MM.1S (cell line): ENCODE measurements at regions not wholly inside any gene's neighbourhood (a gene's known extent, or its start where the extent isn't known, plus 50 kb on each side); places are given as distances from the start of the nearest gene placed in this dataset.

Experiments used
- EZH2 ChIP-seq: fragments of 300-600 bp; sonication (generic); optimal IDR thresholded peaks from 2 replicates; pipeline ENCODE3; 2017; ENCODE audit warnings: low read depth, mild to moderate bottlenecking, antibody characterized with exemption, low read length, mixed read lengths
- EZH2phosphoT487 ChIP-seq: fragments of 300-600 bp; sonication (generic); IDR thresholded peaks from 2 replicates; pipeline ENCODE4 v1.6.1; 2018; ENCODE audit warnings: antibody characterized with exemption, low read length
- TF ChIP-seq, protein P1 (sequence below): fragments of 300-600 bp; sonication (generic); IDR thresholded peaks from 2 replicates; pipeline ENCODE4 v1.5.1; 2016; ENCODE audit warnings: antibody characterized with exemption, low read length, mixed read lengths

DNA sequence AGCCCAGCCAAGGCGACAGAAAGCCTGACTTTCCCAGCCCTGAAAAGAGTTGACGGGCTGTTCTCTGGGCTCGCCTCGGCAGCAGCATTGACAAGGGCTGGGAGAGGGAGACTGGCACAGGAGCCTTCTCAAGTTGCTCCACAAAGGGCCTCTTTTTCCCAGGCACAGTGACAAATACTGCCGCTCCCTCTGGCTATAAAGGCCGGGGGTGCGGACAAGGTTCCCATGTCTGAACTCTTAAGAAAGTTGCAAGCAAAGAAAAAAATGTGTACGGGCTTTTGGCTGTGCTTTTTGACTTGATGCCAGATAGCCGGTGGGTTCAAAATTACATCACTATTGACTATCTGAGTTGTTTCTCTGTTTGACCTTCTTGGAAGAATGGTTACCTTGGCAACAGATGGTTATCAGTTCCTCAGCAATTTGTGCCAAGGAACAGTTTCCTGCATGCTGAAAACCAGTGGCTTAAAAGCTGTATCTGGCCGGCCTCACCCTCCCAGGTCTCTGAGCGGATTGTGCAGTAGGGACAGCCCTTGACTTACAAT, 115.9 kb upstream of the EEPD1 start:
- TF ChIP-seq, protein P1, sequence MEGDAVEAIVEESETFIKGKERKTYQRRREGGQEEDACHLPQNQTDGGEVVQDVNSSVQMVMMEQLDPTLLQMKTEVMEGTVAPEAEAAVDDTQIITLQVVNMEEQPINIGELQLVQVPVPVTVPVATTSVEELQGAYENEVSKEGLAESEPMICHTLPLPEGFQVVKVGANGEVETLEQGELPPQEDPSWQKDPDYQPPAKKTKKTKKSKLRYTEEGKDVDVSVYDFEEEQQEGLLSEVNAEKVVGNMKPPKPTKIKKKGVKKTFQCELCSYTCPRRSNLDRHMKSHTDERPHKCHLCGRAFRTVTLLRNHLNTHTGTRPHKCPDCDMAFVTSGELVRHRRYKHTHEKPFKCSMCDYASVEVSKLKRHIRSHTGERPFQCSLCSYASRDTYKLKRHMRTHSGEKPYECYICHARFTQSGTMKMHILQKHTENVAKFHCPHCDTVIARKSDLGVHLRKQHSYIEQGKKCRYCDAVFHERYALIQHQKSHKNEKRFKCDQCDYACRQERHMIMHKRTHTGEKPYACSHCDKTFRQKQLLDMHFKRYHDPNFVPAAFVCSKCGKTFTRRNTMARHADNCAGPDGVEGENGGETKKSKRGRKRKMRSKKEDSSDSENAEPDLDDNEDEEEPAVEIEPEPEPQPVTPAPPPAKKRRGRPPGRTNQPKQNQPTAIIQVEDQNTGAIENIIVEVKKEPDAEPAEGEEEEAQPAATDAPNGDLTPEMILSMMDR, result no peak
- TF ChIP-seq EZH2phosphoT487 (no peak), EZH2 (no peak)
